ENCODE measurements at regions not wholly inside any gene's neighbourhood (a gene's known extent, or its start where the extent isn't known, plus 50 kb on each side); places are given as distances from the start of the nearest gene placed in this dataset.

DNA sequence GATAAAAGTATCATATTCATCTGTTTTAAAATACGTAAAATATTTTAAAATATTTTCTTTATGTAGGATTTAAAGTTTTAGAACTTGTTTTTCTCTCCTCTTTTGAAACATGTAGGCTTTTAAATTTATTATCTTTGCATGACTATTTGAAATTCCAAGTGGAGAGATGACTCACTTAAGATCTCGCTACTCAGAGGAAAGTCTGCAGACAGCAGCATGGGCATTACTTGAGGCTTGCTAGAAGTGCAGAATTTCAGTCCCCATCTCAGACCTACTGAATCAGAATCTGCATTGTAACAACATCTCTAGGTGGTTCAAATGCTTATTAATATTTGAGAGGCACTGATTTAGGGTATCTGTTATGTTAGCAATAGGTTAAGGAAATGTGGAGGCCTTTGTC is 225.7 kb upstream of the ARX start:
- no peak for DNase-seq (ENCODE audit: extremely low spot score, insufficient read length, low read depth)
- FAIRE-seq: no peak

DNA sequence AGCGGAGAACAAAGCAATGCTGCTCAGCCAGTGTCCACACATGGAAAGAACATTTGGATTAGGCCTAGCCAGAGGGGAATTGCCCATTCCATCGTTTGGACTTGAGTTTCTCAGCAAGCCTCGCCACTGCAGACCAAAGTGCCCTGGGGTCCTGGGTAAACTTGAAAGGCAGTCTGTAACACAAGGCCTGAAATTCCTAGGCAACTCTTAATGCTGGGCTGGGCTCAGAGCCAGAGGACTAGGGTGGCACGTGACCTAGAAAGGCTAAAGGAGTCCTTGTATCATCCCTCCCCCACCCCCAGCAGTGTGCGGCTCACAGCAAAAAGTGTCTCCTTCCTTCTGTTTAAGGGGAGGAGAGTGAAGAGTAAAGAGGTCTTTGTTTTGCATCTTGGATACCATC is 210.4 kb upstream of the ARX start:
- DNase-seq (ENCODE audit: extremely low spot score, insufficient read length, low read depth) (no peak), FAIRE-seq (no peak)

DNA sequence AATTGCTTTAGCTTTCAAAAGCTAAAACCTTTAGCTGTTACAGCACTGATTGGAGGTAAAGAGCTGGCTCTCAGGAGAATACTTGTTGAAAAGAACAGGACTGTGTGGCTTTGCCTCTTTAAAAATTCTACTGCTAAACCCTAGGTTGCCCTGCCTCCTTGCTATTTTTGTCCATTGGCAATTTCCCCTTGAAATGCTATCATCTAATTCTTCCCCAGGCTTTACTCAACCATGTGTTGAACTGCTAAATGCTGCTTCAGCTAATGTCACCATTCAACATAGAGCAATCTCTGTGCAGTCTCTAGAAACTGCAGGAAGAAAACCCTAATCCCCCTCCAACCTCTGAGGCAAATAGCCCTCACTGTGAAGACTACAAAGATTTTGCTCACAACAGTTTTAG is 203.7 kb upstream of the ARX start:
- DNase-seq (ENCODE audit: extremely low spot score, insufficient read length, low read depth) (no peak), FAIRE-seq (no peak)

DNA sequence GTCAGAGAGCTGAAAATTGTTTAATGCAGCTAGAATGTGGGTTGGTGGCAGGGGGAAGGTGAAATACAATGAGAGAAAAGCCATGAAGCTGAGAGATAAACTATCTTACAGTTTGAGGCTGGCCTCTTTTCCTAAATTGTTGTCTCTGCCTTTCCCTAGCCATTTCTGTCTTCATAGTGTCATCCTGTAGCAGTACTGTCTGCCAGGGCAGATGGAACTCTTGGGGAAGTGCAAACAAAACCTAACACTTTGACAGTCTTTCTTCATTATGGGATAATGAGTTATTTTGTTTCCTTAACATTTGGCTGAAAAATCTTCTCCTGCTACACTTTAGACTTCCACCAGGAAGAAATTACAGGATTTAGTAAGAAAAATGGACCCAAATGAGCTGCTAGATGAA is 197.8 kb upstream of the ARX start:
- DNase-seq (ENCODE audit: extremely low spot score, insufficient read length, low read depth) (no peak), FAIRE-seq (no peak)

DNA sequence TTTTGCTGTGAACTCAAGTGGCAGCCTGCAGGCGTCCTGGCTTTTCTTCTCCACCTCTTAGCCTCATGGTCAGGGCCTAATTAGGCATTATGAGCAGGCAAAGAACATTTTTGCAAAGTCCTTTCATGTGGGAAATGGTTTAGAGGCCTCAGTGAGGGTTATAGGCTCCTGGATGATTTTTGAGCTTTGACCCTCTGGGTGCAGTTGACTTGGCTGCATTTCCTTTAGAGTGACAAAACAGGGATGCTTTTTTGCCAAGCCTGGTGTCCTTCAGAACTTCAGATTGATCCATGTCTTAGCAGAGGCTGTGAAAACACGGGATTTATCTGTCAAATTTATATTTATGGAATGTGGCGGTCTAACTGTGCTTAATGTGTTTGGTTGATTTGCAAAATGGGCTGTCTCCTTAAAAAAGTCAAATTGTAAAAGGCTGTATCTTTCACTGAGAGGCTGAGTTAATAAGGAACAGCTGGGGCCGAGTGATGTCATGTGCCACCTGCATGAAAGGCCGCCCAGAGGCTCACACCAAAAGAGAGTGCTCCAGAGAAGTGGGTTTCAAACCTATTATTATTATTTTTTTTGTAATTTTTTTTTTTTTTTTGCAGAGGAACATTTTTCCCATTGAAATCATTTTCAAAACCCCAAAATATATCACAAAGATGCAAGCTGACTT is 192.2 kb upstream of the ARX start:
- FAIRE-seq (no peak), DNase-seq (ENCODE audit: extremely low spot score, insufficient read length, low read depth) (no peak)

DNA sequence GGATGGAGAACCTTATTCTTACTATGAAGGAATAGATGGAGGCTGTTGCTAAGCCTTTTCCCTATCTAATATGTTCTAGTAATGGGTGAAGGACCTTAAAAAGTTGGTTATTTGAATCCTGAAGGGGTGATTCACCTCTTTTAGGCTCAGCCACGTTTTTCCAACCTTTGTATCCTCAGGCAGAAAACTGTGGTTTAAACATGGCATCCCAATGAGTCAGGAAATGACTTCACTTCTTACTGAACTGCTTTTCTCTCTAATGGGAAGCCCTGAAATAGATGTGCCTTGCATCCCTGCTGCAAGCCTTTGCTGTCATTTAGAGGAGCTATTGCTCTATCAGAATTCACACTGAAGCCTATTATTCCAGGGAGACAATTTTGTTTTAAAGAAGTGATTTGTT is 191.0 kb upstream of the ARX start:
- no peak for FAIRE-seq
- no peak for DNase-seq (ENCODE audit: extremely low spot score, insufficient read length, low read depth)

DNA sequence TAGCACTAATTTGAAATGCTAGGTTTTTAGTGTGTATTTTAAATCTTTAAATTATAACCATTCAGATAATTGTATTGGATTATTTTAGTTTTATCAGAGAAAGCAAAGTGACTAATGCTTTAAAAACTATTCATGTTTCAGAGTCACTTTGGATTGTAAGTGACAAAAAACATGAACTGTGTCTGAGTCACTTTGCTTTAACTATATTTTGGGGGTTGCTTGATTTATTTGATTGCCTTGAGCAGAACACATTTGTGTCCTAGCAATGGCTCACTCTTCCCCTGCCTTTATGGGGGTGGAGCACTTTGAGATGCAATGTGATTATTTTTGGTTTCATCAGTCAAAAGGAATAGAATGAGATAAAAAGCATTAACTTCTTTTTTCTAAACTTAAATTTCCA is 188.4 kb upstream of the ARX start:
- FAIRE-seq (no peak), DNase-seq (ENCODE audit: extremely low spot score, insufficient read length, low read depth) (no peak)

DNA sequence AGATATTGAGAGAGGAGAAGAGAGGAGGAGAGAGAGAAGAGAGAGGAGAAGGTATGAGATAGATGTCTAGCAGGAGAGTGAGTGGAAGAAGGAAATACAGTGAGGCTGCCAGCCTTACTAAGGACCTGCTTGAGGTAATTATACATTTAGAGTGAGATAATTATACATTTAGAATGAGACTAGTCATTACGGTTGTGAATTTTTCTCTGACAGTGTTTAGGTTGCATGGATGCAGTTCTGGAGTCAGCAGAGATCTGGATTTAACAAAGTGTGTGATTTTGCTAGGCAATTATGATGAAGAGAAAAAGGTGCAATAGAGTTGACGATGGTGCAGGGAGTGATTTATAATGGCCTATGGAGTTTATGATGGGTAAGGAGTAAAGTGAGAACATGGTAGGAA is 187.1 kb upstream of the ARX start:
- FAIRE-seq (no peak), DNase-seq (ENCODE audit: extremely low spot score, insufficient read length, low read depth) (no peak)

DNA sequence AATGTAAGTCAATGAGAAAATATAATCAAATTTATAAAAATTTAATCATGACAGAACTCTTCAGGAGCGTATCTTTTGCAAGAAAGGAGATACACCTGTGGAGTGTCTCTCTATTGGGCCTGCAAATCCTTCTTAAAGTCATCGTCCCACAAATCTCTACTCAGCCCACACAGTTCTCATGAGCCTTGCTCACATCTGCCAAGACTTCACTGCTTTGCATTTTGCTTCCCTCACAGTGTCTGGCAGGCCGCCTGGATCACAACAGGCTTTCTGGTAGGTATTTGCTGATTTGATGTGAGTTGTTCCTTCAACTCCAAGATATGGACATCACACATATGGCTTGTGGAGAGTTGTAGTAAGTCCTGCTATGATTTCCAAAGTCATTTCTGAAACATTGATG is 183.1 kb upstream of the ARX start:
- FAIRE-seq: no peak

DNA sequence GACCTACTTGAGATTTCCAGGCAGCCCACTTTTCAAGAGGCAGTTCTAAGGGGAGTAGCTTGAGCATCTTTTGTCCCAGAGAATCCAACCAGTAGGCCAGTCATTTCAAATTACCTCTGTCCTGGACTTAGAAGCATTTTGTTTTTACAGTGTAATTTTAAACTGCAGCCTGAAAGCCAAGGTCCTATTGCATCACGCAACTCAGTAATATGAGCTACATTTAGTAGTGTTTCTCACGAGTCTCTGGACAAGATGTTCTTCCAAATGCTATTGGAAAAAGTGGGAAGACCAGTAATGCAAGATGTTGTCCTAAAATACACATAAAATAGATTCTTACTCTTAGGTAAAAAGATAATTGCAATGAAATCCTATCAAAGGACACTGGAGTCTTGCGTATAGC is 182.5 kb upstream of the ARX start:
- DNase-seq (ENCODE audit: extremely low spot score, insufficient read length, low read depth): no peak
- no peak for FAIRE-seq

More for the DNA sequence above, 183.1 kb upstream of the ARX start:
- DNase-seq (ENCODE audit: extremely low spot score, insufficient read length, low read depth): no peak

DNA sequence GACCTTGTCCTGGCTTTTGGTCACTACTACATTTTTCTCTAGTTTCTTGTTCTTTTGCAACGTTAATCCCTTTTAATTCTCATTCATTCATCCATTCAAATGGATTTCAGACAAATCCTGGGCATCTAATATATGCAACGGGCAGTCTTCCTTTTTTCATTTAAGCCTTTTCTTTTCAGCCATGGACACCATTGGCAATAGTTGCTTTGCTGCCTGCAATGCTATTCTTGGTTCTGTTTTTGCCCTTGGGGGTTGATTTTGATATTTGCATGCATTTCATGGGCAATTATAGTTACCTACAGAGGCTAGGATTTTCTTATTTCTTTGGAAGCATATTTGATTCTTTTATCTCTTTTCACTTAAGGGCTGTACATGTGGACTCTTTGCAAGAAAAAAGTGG is 180.5 kb upstream of the ARX start:
- FAIRE-seq: no peak
- DNase-seq (ENCODE audit: extremely low spot score, insufficient read length, low read depth): no peak

DNA sequence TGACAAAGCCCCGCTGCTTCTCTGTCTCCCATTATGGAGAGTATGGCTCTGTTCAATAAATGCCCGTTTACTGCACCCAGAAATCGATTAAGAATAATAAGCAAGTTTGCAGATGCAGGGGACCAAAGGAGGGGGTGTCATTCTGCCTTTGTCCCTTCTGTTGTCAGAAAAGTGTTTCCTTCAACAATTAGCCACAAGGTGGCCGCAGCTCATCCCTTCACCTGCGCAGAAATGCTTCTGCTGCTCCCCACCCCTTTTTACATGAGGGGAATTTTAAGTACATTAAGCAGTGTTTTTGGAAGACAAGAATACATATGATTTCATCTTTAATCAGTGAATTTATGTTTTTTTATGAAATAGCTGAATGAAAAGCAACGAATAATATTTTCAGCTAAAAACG is 175.6 kb upstream of the ARX start:
- FAIRE-seq (no peak), DNase-seq (ENCODE audit: extremely low spot score, insufficient read length, low read depth) (no peak)

DNA sequence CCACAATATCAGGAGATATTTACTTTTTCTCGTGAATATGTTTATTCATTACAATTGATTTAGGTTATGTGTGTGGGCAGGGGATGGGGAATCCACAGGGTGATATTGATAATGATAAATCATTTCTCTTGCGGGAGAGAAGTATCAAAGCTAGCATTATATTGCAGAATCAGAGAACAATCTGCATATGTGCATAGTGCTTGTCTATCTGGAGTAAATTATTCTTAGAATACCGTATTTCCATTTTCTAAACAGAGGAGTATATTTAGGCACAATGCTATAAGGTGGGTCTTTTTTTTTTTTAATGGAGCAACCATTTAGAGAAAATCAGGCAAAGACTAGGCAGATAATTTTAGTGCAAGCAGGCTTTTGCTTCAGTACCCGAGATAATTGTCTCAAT is 166.0 kb upstream of the ARX start:
- FAIRE-seq (no peak), DNase-seq (ENCODE audit: extremely low spot score, insufficient read length, low read depth) (no peak)

DNA sequence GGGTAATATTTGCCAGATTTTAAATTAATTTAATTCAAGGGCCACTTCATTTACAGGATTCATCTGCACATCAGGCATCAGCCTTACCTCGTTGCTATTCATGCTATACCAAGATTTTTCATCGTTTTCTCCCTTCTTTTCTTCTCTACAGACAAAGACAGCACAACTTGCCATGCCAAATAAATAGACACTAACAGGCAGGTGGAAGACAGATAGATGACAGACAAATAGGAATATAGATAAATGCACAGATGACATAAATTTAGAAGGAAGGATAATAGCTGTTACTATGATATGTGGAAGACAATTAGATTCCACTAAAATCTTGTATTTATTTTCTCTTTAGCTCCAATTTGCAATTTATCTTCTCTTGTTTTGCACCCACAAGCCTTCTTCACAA is 164.5 kb upstream of the ARX start:
- FAIRE-seq: no peak
- no peak for DNase-seq (ENCODE audit: extremely low spot score, insufficient read length, low read depth)

DNA sequence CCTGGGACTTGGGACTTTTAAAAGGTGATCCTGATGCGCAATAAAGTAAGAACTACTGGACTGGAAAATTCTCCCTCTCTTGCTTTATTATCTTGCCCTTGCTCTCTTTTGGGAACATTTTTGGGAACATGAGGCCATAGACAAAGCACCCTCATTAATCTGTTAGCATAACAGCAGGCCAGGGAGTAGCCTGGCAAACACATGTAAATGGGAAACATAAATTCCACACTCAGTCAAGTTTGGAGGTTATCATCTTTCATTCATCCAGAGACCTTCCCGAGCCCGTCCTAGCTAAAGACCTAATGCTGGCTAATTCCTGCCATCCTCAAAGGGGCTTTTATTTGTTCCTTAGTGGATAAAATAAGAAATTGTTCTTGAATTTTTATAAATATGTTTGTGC is 162.8 kb upstream of the ARX start:
- FAIRE-seq (no peak), DNase-seq (ENCODE audit: extremely low spot score, insufficient read length, low read depth) (no peak)

DNA sequence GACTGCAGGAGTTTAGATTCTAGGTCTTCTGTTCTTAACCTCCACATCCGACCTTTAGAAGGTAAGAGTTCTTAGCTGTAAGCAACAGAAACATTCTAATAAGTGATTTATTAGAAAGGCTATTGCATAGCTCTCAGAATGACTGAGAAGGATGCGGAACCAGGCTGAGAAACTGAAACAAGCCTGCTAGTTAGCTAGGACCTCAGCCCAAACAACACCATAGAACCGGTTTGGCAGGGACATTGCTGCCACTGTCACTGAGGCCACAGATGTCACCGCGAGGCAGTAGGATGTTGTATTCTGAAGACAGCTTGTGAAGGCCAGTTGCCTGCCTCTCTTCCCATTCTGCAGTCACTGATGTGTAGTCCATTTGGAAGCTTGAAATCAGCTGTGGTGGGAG is 160.0 kb upstream of the ARX start:
- peak; percentile 33 for FAIRE-seq
- DNase-seq (ENCODE audit: extremely low spot score, insufficient read length, low read depth): no peak

DNA sequence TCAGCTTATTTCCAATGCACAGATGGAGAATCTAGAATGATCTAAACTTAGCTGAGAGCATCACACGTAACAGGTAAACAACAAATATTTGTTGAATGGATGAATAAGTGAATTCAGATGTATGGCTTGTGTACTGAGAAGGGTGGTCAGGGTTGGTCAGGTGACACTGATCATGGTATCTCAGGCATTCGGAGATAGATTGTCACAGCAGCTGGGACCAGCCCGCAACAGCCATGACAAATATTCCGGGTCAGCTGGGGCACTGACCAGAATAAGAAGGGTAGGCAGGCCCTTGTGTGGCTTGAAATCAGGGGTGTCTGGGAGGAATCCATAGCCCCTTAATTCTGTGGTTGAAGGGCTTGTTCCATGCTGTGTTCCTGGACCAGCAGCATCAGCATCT is 159.4 kb upstream of the ARX start:
- FAIRE-seq: no peak
- DNase-seq (ENCODE audit: extremely low spot score, insufficient read length, low read depth): no peak

DNA sequence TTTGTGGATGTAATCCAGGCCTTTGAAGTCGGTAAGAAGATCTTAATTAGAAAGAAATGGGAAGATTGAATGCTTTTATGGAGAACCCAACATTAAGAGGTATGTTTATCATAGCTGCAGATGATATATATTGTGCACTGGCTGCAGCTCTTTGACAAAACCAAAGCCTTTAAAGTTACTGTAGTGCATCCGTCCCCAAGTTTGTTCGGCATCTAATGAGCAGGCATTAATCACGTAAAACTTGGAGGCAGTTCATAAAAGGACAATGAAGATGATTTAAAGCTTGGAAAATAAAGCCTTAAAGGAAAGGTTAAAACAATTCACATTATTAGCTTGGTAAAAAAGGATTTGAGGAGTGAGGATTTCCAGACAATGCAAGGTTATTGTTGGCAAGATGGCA is 150.8 kb upstream of the ARX start:
- FAIRE-seq (no peak), DNase-seq (ENCODE audit: extremely low spot score, insufficient read length, low read depth) (no peak)

DNA sequence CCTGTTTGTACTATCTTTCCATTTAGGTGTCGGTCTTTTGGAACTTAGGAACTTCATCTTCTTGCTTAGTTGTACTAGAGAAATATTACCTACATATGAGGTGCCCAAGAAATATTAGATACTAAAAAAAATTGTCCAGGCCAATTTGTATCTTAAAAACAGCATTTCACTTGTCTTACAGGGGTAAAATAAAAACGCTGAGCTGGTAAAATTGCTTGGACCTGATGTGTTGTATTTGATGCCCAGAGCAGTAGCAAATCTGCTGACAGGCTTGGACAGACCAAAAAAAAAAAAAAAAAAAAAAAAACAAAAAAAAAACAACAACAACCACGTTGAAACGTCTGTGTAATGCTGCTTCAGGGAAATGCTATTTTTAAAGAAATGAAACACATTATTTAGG is 150.4 kb upstream of the ARX start:
- no peak for FAIRE-seq
- no peak for DNase-seq (ENCODE audit: extremely low spot score, insufficient read length, low read depth)

DNA sequence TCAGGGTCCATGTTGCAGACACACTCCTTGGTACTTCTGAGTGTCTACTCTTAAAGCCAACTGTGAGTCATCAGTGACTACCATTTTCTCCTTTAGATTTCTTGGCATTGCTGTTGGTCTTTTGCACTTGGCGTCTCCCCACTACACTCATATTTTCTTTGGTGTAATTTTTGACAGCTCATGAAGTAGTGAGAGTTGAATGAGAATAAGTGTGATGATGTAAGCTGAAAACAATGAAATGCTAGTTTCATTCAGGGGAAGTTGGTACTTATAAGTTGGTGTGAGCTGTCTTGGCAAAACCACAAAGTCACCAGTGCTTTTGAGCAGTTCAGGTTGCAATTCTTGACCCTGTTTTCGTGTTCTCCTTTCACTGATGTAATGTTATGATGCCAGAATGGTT is 142.9 kb upstream of the ARX start:
- FAIRE-seq: no peak

DNA sequence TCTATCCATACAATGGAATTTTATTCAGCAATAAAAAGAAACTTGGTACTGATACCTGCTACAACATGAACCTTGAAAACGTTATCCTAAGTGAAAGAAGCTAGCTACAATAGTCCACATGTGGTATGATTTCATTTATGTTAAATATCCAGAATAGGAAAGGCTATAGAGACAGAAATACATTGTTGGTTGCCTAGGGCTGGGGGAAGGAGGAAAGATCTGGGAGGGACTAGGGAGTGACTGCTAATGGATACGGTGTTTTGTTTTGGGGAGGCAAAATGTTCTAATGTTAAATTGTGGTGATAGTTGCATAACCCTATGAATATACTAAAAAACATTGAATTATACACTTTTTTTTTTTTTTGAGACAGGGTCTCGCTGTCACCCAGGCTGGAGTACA is 141.1 kb upstream of the ARX start:
- FAIRE-seq (no peak), DNase-seq (ENCODE audit: extremely low spot score, insufficient read length, low read depth) (no peak)

More for the DNA sequence above, 142.9 kb upstream of the ARX start:
- DNase-seq (ENCODE audit: extremely low spot score, insufficient read length, low read depth): no peak

DNA sequence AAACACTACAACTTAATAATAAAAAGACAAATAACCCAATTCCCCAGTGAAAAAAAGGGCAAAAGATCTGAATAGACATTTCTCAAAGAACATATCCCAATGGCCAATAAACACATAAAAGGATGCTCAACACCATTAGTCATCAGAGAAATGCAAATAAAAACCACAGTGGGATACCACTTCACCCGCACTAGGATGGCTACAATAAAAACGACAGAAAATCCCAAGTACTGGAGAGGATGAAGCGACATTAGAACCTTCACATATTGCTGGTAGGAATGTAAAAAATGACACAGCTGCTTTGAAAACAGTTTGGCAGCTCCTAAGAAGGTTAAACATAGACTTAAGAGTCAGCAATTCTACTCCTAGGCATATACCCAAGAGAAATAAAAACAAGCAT is 140.6 kb upstream of the ARX start:
- FAIRE-seq (no peak), DNase-seq (ENCODE audit: extremely low spot score, insufficient read length, low read depth) (no peak)

DNA sequence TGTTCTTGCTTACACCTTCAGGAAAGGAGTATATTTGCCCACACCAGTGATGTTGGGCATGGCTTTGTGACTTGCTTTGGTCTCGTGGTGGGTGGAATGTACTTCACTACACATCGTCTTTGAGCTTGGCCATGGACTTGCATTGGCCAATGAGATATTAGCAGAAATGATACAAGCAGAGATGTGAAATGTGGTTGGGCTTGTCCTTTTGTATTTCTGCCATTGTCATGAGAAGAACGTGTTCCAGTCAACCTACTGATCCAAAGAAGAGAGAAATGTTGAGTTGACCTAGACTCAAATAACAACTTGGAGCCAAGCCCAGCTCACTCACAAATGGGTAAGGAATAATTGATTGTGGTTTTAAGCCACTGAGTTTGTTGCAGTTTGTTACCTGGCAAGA is 138.4 kb upstream of the ARX start:
- FAIRE-seq (no peak), DNase-seq (ENCODE audit: extremely low spot score, insufficient read length, low read depth) (no peak)
